Activated CD4-positive, alpha-beta T cell treated with anti-CD3 and anti-CD28 coated beads, Interleukin-2, amount 50 U/mL, for 48 hours (primary cell): ENCODE measurements at regions not wholly inside any gene's neighbourhood (a gene's known extent, or its start where the extent isn't known, plus 50 kb on each side); places are given as distances from the start of the nearest gene placed in this dataset.
A peak's percentile ranks its signal among the peaks of the same experiment; 100 is the strongest.

Experiments used
- DNase-seq, 2 experiments: peaks; one replicate each; pipeline ENCODE4 v3.0.0-alpha.2; 2020

DNA sequence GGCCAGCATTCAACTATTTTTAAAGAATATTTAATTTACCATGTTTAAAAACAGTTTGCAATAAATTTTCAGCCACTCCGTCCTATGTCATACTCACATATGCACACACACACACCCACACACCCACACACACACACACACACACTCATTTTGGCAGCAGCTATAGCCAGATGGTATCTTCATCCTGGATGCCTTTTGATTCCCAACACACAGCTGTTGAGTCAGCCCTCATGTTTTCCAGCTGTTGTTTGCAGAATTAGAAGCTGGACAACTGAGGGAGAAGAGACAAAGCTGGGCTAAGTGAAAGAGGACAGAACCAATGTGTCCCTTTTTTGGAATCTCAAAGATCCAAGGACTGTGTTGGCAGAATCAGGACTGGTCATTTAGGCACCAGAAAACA, 80.0 kb upstream of the EGLN3 start:
- DNase-seq: no peak

DNA sequence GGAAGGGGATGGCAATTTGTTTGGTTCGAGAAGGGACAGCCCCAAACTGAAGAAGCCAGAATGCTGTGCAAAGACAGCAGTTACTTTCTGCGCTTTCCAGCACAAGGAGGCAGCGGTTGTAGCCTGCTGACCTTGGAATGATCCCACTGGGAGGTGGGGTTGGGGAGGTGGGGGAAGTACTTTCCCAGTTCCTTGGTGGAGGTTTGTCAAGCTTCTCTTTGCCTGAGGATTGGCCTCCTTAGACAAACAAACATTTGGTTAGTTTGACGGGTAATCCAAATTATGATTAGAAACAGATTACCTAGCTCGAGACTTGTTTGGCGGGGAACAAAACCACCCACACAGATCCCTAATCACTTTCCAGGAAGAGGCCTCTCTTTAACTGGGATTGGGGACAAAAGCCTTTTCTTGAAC, 79.1 kb upstream of the EGLN3 start:
- DNase-seq: no peak

DNA sequence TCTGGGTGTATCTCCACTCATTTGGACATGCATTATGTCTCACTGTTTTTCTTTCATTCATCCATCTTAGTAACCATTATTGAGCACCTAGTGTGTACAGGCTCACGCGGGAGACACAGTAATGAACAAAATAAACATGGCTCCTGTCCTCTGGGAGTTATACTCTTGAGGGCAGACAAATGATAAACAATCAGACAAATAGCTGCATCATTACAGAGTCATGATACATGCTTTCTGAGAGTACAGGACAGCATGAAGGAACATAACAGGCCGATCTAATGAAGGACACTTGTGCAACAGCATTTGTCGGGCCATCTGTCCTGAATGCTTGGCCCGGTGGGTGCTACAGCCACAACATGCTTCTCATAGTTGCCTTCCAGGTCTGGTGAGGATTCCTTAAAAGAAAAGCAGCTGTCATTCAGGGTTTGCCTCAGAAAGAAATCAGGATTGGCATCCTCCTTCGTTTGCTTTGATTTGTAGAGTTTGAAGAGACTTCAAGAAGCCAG, 77.2 kb upstream of the EGLN3 start:
- DNase-seq: no peak

DNA sequence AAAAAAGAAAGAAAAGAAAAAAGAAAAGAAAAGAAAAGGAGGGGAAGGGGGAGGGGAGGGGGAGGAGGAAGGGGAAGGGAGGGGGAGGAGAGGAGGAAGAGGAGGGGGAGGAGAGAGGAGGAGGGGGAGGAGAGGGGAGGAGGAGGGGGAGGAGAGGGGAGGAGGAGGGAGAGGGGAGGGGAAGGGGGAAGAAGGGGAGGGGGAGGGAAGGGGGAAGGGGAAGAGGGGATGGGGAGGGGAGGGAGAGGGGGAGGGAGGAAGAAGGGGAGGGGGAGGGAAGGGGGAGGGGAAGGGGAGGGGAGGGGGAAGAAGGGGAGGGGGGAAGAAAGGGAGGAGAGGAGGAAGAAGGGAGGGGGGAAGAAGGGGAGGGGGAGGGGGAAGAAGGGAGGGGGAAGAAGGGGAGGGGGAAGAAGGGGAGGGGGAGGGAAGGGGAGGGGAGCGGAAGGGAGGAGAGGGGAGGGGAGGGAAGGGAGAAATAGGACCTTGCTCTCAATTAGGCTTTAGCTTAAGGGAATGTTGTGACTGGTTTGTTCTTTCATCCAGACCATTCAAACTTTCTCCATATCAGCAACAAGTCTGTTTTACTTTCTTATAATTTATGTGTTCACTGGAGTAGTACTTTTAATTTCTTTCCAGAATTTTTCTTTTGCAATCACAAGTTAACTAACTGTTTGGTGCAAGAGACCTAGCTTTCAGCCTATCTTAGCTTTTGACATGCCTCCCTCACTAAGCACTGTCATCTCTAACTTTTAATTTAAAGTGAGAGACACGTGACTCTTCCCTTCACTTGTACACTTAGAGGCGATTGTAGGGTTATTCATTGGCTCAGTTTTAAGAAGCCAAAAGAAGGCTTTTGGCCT, 76.5 kb upstream of the EGLN3 start:
- DNase-seq: no peak

DNA sequence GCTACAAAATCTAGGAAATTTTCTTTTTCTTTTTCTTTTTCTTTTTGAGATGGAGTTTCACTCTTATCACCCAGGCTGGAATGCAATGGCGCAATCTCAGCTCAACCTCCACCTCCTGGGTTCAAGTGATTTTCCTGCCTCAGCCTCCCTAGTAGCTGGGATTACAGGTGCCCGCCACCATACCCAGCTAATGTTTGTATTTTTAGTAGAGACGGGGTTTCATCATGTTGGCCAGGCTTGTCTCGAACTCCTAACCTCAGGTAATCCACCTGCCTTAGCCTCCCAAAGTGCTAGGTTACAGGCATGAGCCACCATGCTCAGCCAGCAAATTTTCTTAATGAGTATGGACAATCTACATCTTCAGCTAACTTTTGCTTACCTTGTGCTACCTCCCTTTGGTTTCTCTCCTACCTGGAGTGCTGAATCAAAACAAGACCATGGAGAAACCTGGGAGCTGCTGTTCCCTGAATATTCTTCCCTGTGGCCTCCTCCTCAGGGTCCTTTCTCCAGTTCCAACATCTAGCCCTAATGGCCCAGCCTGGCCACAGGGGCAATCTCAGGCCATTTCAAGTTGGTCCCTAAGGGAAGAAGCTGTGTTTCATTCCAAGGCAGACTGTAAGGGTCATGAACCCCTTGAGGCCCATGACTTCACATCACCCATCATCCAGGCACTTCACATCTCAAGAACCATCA, 74.6 kb upstream of the EGLN3 start:
- no peak for DNase-seq

DNA sequence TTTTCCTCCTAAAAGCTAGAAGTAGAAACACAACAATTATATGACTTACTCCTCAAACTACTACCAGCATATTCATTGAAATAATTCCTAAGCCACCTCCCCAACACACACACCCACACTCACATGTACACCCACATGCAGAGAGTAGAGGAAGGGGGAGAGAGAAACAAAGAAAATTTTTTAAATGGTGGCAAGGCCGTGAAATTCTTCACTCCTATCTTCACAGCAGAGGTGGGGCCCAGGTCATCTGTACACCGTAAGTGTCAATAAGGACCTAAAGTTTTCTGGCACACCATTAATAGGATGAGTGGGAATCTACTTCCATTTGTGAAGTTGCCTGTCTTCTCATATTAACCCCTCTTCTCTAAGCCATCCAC, 73.9 kb upstream of the EGLN3 start:
- DNase-seq: no peak

DNA sequence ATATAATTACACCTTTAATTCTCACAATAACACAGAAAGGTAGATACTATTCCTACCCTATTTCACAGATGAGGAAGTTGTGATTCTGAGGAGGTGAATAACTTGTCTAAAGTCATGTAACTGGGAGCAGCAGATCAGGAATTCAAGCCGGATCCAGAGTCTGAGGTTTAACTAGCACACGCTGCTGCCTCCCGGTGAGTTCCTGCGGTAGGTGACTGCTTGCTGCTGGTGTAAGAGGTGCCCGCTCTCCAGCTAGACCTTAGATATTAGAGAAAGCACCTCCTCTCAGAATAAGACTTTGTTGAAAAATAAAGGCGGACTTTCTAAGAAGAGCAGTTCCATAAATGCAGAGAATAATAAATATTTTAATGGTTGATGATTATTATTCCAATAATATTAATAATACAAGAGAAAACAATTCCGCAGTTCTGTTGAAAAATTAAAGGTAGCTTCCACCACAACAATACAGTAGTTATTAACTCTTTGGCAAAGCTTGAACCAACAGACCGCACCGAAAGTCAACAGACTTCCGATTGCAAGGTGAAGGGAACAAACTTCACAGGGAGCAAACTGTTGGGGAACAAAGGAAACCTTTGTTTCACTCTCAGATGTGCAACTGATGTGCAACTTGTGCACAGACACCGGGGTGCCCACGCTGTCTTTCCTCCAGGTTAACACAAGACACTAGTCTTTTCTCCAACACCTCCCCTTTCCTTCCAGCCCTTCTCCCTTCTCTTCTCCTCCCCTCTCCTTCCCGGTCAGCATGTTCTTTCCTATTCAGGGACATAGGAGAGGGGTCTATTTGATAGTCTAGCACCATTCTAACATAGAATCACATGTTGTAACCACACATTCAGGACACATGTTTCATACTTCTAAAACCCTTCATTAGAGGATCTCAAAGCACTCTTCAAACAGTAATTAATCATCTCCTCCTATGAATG, 73.2 kb upstream of the EGLN3 start:
- no peak for DNase-seq

DNA sequence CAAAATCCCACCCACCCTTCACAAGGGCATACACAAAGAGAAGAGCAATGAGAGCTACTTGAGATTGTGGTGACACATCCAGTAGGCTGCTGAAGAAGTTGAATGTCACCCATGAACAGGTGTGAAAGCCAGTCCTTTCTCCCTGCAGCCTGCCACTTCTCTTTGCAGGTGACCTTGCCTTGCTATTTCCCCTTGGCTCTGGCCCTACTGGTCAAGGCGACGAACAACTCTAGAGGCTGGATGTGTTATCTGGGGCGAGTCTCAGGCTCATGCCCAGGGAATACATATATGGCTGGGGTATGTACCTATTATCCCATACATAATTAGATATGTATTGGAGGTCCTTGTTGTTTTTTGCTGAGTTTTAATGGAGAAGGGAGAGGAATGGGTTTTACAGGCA, 70.2 kb upstream of the EGLN3 start:
- DNase-seq: no peak

DNA sequence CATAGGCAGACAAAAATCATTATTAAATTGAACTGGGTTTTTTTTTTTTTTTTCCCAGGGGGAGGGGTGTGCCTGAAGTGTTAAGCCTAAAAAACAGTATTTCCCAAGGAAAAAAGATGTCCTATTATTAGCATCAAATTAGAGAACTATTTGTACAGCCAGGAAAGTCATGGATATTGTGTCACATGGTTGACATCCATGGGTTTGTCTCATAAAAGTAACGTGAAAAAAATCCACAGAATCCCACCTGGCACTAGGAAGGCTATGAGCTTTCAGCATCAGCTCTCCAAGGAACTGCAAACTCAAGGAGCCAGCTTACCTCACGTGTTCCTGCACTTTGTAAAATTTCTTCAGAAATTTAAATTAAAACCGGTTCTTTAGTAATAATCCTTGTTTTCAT, 69.1 kb upstream of the EGLN3 start:
- DNase-seq: no peak

DNA sequence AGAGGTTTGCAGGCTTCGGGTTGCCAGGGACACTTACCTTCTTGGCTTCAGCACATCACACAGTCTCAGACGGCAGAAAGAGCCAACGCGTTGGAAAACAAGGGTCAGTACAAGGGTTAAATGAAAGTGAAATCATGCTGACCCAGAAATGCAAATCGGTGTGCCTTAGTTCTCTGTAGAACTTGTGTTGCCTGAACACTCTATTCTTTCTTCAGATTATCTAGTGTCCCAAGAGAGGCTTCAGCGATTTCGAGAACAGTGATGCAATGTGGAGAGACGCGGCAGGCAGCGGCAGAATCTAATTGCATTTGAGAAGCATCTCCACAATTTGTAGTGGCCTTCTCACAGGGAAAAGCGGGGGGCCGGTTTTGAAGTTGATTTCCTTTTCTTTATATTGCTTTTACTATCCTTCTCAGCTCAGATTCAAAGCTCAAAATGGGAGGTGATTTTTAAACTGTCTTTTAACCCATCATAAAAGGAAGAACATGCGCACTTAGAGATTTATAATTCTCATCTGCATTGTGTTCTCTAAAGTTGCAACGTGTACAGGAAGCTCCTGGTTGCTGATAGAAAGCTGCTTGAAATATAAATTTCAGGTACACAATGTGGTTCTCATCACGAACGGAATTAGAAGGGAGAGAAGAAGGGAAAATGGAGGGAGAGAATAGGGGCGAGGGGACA, 67.8 kb upstream of the EGLN3 start:
- peak; percentile 19 to 34 for DNase-seq

DNA sequence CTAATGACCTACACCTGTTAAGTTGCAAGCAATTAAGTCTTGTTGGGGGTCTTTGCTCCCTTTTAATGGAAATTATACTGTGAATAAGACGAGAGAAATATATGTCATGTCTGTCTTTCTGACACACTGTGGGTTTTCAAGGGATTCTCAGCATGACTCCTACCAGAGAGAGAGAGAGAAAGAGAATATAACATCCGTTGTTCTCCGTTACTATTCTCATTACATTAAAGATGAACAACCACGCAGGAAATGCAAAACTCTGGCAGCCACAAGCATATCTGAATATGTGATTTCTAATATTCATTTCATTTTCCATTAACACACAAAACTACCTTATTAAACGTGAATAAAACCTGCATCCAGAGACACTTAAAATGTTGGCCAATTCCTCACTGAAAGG, 67.3 kb upstream of the EGLN3 start:
- DNase-seq: no peak

DNA sequence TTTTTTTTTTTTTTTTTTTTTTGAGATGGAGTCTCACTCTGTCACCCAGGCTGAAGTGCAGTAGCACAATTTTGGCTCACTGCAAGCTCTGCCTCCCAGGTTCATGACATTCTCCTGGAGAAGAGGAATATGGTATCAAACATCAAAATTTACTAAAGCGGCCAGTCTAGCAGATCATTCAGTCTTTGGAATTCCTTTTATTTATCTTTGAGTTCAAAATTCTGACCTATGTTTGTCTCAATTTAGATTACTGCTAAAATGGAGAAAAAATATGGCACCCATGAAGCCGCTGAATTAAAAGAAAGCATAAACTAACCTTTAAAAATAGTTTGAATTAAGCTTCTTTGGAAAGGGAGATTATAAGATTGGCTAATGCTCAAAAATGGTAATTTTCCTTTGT, 64.5 kb upstream of the EGLN3 start:
- no peak for DNase-seq

DNA sequence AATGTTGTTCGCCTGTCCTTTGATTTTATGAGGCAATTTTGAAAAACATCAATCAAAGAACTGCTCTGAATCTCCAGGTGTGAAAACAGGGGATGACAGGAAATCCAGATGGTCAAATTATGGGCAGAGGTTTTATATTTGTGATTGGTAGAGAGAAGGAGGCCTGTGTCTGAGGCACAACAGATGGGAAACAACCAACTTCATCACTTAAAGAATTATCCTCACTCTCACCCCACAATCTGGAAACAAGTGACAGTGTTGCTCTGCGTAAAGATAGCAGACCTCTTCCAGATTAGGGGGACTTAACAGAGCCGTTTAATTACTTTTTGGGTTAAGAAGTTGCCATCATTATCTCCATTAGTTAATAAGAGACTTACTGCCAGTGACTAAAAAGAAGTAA, 64.1 kb upstream of the EGLN3 start:
- no peak for DNase-seq

DNA sequence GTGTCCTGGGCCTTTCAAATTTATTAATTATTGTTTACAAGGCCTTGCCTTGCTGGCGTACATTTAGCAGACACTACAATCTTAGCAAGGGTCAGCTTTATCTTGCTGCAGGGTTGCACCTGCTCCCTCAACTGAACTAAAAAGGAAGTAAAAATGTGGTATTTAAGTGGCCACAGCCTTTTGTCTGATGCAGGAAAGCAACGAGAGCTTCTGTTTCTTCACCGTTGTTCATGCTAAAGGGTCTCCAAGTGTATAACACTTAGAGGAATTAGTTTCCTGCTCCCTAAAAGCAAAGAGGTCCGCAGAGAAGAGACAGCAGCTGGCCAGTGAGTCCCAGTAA, 62.8 kb upstream of the EGLN3 start:
- DNase-seq: no peak

DNA sequence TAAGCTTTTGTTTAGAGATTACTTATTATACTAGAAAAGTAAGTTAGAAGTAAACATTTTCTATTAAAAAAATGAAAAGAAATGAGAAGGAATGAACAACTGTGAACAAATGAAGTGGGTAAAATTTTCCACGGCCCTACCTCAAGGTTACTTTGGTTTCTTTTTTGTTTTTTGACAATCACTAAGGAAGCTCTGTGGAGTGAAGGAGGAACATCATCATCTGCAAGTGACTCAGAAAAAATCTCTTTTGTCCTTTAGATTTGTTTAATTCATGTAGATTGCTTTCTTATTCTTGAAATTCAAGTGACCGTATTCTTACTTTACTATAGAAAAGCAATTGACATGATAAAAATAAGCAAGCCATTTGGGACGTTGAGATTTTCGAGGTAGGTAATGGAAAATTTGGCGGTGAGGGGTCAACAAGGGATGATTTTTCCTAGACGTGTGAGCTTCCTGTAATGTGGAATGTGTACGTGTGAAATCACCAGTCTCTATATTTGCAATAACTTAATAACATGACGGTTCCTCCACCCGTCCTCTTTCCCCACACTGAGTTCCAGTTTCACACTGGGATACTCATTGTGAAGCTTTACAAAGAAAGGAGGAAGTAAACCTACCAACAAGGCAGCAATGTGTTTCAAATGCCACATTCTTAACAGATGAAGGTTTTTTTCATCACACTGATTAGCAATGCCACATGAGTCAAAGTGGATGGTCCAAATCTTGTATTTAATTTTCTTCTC, 62.3 kb upstream of the EGLN3 start:
- no peak for DNase-seq

DNA sequence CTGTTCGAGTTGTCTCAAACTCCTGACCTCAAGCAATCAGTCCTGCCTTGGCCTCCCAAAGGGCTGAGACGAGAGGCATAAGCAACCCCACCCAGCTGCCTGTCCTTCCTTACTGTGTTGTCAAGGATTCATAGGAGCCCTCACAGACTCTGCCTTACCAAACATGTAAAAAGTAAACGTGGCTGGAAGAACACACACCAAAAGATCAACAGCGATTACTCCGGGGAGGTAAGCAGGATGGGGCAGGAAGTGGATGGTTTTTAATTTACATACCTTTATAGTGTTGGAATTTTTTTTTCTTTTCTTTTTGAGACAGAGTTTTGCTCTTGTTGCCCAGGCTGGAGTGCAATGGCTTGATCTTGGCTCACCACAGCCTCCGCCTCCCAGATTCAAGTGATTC, 61.5 kb upstream of the EGLN3 start:
- DNase-seq: no peak

DNA sequence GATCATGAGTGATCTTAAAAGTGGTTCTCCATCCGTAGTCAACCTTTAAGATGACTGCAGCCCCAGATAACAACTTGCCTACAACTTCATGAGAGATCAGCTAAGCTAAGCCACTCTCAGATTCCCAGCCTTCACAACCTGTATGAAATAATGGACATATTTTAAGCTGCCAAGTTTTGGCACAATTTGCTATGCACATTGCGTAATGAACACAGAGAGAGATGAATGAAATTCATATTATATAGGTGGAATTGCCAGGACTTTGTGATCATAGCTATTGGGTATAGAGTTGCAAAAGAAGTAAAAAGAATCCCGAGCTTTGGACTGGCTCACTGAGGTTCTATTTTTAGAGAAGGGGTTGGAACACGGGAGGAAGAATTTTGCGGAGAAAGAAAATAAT, 59.1 kb upstream of the EGLN3 start:
- DNase-seq: no peak

DNA sequence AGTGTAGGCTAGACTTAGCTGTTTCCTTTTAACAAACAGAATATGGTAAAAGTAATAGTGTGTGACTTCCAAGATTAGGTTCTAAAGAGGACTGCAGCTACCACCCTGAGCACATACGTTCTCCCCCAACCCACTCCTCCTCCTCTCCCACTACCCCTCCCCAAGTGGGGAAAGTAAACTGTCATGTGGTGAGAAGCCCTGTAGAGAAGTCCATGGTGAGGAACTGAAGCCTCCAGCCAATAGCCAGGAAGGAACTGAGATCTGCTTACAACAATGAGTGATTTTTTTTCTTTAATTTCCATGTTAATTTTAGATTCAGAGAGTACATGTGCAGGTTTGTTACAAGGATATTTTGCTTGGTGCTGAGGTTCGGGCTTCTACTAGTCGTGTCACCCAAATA, 57.0 kb upstream of the EGLN3 start:
- no peak for DNase-seq

DNA sequence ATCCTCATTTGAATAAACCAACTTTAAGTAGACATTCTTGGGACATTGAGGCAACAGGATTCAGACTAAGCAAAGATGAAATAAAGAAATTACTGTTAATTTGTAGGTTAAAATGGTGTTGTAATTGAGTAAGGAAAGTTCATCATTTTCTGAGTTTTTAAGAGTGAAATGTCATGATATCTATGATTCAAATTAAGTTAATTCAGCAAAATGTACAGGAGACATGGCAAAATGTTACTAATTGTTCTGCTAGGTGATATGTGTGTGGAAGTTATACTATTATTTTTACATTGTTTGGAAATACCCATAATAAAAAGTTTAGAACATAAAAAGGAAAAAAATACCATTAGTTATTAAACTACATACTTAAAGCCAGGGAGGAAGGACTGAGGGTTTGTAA, 55.0 kb upstream of the EGLN3 start:
- no peak for DNase-seq

DNA sequence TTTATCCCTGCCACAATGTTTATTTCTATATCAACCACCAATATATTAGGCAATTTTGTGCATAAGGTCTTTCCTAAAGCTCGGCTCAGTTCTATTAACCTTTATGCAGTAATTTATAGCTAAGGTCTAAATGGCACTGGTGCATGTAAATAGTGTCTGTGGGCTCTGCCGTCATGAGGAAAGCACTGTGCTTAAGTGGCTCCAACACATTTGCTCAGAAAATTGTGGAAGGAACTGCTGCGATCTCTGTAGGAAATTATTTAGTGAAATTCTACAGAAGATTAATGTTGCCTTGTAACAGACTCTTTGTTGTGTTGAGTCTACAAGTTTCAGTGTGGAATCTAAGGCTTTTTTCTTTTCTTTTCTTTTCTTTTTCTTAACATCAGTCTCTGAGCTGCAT, 54.0 kb upstream of the EGLN3 start:
- DNase-seq: no peak

DNA sequence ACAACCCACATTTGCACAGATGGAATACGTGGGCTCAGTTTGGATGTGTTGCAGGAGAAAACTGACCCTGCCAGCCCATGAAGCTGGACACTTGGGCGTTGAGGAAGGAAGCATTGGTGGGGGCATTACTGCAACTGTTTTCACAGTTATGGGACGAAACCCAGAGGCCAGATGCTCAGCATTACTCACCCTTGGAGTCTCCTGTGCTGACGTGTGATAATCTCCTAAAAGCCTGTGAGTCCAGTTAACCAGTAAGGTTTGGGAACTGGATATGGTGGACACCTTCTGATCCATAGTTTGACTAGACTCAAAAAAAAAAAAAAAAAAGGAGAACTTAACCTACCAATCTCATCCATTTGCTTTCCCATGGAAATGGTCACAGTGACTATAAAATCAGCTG, 52.8 kb upstream of the EGLN3 start:
- no peak for DNase-seq

DNA sequence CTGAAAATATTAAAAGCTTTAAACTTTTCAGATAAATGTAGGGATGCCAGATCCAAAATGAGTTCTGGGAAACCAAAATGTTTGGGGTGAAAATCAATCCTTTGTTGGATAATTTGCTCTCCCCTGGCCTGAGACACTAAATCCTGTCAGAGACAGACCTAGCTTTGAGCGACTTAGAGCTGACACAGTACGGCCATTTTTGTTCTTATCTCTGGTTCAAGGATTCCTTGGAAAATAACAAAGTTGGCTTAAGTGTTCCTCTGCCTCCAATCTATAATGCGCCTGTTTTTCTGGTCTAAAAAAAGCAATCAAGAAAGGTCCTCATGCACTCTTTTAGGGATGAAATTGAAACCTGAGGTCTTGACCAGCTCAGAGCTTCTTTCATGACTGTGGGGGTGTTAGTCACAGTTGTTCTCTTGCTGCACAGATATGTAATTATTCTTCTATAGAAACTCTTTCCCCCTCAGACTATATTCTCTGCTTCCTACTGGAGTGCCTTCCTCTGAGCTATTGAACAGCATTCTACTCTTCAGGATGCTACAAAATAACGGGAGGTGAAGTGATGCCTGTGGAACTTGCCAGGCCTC, 52.3 kb upstream of the EGLN3 start:
- DNase-seq: no peak
